ENCODE measurements at regions not wholly inside any gene's neighbourhood (a gene's known extent, or its start where the extent isn't known, plus 50 kb on each side); places are given as distances from the start of the nearest gene placed in this dataset.
"Not testable (repeated sequence)": the region's sequence is repeated elsewhere in the genome, so short reads cannot be mapped to it uniquely, and the experiment has no call there.

DNA sequence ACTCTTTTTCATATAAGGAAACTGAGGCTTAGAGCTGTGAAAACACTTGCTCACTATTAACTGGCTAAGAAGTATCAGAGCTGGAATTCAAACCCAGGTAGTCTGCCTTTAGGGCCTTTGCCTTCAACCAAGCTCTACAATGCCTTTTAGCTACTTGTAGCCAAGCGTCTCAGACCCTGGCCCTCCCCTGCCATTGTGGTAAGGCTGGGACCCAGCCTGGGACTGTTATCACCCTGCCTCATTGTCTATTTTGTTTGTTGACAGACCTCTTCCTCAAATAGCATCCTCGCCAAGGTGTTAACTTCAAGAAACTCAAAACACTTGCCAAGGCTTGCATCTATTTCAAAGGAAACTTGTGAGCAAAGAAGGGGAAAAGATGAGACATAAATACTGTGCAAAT, 76.7 kb upstream of the CD28 start:
- DNase-seq, result no peak

DNA sequence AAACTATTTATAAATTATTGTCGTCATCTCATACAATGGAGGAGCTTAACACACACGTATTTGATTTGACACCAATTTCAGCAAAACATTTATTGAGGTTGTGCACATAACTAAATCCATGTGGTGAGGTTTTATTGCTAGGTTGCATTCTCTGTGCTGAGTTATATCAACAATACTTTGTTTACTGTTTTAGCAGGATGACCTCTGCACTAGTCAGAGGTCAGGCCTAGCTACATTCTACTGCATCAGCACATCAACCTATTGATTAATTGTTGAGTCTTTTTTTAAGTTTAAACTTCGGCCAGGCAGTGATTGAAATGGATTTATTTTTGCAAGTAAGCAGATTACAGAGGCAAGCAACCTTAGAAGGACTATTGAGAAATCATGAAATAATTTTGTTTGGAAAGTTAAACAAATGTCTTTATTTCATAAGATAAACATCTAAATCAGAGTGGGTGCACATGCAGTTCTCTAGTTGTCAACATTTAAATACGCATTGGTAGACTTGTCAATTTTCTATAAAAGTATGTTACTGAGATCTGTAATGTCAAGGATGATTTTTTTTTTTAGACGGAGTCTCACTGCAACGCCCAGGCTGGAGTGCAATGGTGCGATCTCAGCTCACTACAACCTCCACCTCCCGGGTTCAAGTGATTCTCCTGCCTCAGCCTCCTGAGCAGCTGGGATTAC, 75.2 kb upstream of the CD28 start:
- no peak for DNase-seq

DNA sequence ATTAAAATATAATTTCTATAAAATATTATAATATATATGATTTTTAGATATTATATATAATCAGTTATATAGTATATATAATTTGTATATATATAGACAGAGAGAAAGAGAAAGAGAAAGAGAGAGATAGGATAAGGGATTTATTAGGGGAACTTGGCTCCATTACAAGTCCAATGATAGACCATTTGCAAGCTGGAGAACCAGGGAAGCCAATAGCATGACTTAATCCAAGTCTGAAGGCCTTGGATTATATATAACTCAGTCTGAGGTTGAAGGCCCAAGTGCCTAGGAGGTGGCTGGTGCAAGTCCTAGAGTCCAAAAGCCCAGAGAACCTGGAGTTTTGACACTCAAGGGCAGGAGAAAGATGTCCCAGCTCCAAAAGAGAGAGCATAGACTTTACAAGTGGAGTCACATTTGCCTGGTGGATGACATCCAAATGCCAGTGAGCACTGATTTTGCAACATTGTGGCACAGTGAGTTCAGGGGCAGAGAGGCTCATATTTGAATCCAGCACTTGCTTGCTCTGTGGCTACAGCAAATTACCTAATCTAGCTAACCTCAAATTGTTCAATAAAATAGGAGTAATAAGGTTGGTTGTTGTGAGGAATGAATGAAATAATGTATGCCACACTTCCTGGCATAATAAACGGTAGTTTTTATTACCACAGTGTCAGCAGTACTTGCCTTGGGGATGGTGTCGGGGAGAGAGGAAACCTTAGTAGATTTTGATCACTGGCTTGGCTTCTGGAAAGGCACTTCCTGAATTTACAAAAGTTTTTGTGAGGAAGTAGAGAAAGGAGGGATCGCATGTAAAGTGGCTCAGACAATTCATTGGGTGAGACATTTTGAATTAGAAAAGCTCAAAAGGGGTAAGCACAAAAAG, 69.6 kb upstream of the CD28 start:
- DNase-seq, result no peak

DNA sequence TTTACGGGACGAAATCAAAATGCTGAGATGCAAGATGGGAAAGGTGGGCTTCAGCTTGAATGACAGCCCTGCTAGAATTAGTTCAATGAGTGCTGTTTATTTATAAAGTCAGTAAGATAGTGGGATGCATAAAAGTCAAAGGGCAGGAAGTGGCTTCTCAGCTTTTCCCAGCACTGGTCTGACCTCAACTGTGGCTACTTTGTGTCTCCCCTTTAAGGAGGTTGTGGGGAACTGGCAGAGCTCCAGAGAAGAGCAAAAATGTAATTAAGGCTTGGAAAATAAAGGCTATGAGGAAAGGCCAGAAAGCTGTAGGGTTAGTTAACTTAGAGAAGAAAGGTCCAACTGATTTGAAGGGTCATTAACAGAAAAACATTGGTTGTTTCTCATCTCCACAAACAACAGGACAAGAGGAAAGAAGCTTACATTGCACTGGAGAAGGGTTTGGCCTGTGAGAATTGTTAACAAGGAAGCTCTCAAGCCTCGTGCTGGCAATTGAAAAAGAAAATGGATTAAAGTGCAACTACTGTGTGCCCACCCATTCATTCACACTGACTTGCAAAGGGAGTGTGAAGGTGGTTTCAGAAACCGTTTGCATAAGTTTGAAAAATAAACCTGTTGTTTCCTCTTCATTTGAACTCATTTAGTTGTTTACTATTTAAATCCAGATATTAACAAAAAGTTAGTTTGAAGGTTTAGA, 68.8 kb upstream of the CD28 start:
- DNase-seq, result no peak

DNA sequence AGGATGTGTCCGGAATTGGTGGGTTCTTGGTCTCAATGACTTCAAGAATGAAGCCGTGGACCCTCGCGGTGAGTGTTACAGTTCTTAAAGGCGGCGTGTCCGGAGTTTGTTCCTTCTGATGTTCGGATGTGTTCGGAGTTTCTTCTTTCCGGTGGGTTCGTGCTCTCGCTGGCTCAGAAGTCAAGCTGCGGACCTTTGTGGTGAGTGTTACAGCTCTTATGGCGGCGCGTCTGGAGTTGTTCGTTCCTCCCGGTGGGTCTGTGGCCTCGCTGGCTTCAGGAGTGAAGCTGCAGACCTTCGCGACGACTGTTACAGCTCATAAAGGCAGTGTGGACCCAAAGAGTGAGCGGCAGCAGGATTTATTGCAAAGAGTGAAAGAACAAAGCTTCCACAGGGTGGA, 64.6 kb upstream of the CD28 start:
- DNase-seq, result not testable (repeated sequence)

DNA sequence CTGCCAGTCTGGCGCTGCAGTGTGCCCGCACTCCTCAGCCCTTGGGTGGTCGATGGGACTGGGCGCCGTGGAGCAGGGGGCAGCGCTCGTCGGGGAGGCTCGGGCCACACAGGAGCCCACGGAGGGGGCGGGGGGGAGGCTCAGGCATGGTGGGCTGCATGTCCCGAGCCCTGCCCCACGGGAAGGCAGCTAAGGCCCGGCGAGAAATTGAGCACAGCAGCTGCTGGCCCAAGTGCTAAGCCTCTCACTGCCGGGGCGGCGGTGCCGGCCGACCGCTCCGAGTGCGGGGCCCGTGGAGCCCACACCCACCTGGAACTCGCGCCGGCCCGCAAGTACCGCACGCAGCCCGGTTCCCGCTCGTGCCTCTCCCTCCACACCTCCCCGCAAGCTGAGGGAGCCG, 63.6 kb upstream of the CD28 start:
- DNase-seq, result not testable (repeated sequence)

DNA sequence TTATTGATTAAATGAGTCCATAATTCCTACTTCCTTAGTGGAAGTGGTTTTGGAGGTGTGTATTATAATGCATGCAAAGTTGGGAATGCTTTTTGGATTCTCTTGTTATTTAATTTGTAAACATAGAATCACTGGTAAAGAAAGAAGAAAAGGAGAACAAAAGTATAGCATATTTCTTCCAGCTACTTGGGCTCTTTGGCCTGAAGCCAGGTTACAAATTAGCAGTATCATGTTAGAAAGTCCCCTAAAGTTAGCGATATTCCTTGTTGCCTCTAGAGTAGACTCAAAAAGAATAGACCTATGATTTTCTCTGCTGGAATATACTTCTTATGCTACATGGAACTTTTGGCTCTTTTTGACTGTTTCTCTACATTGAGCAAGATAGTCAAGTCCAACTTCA, 60.6 kb upstream of the CD28 start:
- DNase-seq, result no peak

DNA sequence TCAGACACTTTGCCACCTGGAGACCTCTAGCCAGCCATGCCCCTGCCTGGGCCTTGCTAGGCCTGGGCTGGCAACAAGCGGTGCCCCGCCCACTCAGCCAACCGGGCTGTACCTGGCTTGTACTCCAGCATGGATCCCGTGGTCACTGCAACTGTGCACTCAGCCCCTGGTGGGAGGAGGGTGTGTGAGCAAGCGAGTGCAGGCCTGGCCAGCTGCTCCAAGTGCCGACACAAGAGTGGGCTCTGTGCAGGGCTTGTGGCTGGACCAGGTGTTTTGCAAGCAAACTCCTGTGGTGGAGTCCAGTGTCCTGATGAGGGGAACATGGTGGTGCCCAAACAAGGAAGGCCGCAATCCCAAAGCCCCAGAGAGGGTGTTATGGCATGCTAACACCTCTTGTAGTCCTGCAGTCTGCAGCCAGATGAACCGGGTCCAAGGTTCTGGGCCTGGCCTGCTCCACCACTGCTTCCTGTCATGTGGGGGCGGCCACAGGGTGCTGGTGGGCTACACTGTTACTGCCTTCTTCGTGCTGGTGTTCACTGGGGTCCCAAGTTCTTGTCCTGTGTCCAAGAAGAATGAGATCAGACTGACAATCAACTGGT, 60.1 kb upstream of the CD28 start:
- no peak for DNase-seq

DNA sequence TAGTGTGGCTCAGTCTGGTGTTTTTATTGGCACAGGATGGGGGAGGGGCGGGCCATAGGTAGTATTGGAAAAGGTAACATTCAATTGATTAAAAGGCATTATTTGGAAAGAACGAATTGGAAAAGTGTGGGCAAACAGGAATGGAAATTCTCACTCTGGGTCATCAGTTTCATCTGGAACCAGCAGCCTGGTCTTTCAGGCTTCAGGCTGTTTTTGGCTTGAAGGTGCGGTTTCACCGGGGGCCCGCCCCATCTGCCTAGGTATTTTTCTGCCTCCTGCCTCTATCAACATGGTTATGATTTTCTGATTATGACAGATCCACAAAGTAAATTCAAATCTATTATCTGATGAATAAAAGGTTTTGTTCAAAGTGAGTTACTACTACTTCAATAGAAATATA, 59.5 kb upstream of the CD28 start:
- DNase-seq, result no peak

DNA sequence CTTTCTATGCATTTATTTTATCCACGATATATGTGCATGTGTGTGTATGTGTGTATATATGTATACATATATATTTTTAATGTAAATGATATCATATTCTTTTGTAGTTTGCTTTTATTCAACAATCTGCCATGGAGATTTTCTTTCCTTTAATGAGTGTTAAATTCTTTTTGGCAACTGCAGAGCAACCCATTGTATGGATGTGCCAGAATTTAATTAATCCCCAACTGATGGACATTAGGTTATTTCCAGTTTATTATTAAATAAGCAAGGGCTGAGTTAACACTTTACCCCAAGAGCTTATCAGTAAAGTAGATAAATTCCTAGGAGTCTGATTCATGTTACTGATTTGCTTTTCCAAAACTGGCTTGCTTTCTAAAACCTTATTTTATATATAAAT, 58.9 kb upstream of the CD28 start:
- DNase-seq, result no peak

DNA sequence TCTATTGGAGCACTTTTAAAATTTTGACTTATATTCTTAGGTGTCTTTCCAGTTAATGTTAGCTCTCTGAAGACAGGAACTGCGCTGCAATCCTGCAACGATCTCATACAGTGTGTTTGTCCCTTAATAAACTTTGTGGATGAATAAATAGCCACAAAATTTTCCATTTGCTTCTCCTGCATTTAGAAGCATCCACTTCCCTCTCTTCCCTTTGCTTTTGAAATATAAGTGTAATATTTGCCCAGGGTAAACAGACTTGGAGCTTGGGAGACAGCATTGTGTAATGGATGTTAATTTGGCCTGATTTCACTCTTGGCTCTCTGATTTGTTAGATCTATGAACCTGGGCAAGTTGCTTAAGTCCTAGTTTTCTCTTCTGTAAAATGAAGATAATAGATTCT, 58.2 kb upstream of the CD28 start:
- no peak for DNase-seq

DNA sequence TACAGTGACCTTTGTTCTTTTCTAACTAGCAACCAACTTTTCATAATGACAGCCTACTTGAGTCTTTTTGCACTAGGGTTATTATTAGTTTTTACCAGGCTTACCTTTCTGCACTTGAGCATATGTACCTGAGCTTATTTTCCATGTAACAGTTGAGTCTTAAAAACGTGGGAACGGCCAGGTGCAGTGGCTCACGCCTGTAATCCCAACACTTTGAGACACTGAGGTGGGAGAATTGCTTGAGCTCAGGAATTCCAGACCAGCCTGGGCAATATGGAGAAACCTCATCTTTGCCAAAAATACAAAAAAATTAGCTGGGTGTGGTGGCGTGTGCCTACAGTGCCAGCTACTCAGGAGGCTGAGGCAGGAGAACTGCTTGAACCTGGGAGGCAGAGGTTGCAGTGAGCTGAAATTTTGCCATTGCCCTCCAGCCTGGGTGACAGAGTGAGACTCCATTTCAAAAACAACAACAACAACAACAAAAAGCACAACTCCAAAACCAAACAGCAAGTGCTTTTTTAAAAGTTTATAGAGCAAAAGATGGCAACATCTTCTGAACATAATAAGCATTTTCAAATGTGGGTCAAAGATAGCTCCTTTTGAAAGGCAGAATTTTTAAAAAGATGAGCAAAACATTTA, 57.1 kb upstream of the CD28 start:
- DNase-seq, result no peak

DNA sequence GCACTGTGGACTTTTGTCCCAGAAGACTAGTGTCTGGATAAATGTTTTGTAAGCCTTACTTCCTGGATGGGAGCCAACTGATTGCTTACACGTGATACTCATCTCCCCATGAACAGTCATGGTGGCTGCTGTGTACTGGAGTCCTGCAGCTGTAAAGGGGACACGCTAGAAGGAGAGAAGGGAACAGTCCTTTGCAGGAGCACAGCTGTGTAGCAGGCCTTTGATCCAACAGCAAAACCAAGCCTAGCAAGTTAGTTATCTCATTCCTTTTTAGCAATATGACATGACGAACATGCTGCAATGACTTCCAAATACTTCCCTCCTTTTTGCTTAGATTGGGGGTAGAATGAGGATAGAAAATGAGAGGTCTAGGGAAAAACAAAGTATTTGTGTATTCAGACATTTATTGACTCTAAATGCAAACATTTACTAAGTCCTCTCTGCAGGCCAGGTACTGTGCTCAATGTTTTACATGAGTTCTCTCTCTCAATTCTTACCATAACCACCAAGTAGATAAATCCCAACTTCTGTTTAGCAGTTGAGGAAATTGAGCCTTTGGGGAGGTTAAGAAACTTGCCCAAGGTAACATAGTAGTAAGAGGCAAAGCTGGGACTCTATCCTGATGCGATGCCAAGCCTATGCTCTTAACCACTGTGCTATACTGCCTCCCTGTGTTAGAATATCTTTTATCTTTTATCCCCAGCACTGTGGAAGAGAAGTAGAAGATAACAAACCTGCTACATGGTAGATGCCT, 55.4 kb upstream of the CD28 start:
- no peak for DNase-seq

DNA sequence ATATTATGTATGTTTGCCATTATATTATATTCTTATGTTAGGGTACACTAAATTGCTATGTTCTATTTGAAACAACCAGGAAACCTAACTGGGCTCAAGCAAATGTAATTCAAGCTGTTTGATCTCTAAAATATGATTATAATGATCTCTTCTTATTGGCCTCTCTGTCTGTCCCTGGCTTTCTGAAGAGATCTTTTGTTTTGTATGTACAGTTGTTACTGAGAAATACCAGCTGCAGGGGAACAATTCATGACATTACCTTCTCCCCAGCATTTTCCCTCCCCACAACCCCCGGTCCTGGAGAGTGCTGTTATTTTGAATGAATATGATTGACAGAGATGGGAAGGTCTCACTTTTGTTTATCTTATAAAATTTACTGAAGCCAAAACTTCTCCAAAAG, 54.8 kb upstream of the CD28 start:
- no peak for DNase-seq

DNA sequence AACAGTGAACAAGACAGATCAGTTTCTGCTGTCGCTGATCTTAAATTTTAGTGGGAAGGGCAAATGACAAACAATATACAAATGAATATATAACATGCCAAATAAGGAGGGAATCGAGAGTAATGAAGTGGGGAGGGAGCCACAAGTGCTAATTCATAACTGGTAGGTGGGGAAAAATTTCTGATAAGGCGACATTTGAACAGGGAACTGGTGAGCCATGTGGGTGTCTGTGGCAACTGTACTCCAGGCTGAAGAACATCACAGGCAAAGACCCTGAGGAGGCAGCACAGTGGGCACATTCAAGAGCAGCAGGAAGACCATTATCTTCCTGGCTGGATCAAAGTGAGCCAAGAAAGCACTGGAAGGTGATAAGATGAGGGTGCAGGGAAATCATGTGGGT, 51.6 kb upstream of the CD28 start:
- DNase-seq, result no peak

DNA sequence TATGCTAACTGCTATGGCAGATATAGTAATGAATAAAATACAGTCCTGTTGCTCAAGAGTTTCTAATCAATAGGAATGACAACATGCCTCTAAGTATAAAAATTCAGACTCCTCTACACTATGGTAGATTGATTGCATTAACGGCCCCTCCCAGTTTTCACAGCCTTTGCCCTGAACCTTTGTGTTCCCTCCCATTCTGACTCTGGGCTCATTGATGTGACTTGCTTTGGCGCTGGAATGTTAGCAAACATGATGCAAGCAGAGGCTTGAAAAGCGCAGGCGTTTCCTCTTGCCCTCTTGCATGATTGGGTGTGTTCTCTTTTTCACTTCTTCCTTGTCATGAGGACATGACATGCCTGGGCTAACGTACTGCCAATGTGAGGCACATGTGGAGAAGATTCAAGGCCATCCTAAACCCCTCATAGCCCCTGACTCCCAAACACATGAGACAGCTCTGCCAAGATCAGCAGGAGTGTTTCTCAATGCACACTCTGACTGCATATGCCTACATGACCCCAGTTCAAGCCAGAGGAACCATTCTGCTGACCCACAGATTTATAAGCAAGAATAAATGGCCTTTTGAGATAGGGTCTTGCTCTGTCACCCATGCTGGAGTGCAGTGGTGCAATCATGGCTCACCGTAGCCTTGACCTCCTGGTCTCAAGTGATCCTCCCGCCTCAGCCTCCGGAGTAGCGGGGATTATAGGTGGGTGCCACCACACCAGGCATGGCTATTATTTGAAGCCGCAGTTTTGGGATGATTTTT, 49.7 kb upstream of the CD28 start:
- no peak for DNase-seq
